ENCODE measurements at regions not wholly inside any gene's neighbourhood (a gene's known extent, or its start where the extent isn't known, plus 50 kb on each side); places are given as distances from the start of the nearest gene placed in this dataset.

- TF ChIP-seq CTCF (IDR thresholded peaks at IDR 0.05), result no peak
- TF ChIP-seq EZH2 (IDR thresholded peaks at IDR 0.05; ENCODE audit: borderline replicate concordance, insufficient read depth, low read depth, low read length, poor library complexity, severe bottlenecking), result no peak
Measured at GRCh38 chr2:17252258-17252657, 266.0 kb downstream of the RAD51AP2 start.
